Left lung (tissue), 4 donors: ENCODE measurements at regions not wholly inside any gene's neighbourhood (a gene's known extent, or its start where the extent isn't known, plus 50 kb on each side); places are given as distances from the start of the nearest gene placed in this dataset.

ENCODE experiments used
- ATAC-seq: fragments of 200-7000 bp; cut with Tn5 transposase; one replicate; pipeline ENCODE4 v1.9.1; 2020; ENCODE audit warnings: moderate library complexity
- DNase-seq, 4 donors: peaks; one replicate each; pipeline ENCODE4 v3.0.0-alpha.2; 2013 to 2020
- H3K27ac ChIP-seq, 2 donors: fragments of 200-600 bp; sonication (generic) in 1 of 2; one replicate each; pipeline versions ENCODE4 v1.5.0 to v1.8.0; 2020 to 2021
- H3K27me3 ChIP-seq, 2 donors: fragments of 200-600 bp; sonication (generic) in 1 of 2; one replicate each; pipeline versions ENCODE4 v1.5.0 to v1.8.0; 2020 to 2021
- H3K36me3 ChIP-seq, 2 donors: fragments of 200-600 bp; sonication (generic) in 1 of 2; one replicate each; pipeline versions ENCODE4 v1.5.0 to v1.8.0; 2020 to 2021
- H3K4me1 ChIP-seq, 2 donors: fragments of 200-600 bp; one replicate each; pipeline ENCODE4 v1.8.0; 2021
- H3K4me3 ChIP-seq, 2 donors: fragments of 200-600 bp; sonication (generic) in 1 of 2; one replicate each; pipeline versions ENCODE4 v1.5.0 to v1.8.0; 2020 to 2021; ENCODE audit warnings: mild to moderate bottlenecking in 1 of 2
- H3K9me3 ChIP-seq, 2 donors: fragments of 200-600 bp; sonication (generic) in 1 of 2; one replicate each; pipeline versions ENCODE4 v1.5.0 to v1.8.0; 2020 to 2021
- CTCF ChIP-seq, 2 donors: fragments of 200-600 bp; sonication (generic) in 1 of 2; IDR thresholded peaks; one replicate each; pipeline versions ENCODE4 v1.5.0 to v1.8.0; 2021; ENCODE audit warnings: antibody characterized with exemption in 2 of 2
- intact Hi-C, 2 donors: fragments of 100-400 bp; cut with DNase I; formaldehyde crosslinking; loops; one replicate each; pipeline versions ENCODE4 v1.11.2 to v1.14.2; 2022
- donor health status: DM: no; HTN: yes; CAD: no.
- donor health status: DM: no; HTN: no; CAD: no.

DNA sequence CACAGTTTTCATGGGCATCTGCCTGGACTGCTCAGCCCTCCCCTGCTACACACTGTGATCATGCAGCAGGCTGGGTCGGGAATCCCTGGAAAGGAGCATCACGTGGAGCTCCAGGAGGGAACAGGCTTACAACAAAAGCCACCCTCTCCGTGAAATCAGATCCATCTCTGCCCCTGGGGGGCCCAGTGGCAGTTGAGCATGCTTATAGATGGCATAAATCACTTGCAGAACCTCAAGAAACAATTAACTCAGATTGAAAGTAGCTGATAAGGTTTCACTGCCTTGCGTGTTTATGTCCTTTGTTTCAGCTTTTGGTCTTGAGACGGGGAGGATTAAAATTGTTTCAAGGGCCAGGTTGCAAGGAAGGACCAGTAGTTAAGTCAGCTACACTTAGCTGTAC is 354.8 kb upstream of the MEIS1 start:
- TF ChIP-seq CTCF (IDR thresholded peaks at IDR 0.05), result no peak
- Histone ChIP-seq H3K9me3 (no peaks in the 10 kb centered on the region), H3K27me3 (no peaks in the 10 kb centered on the region), H3K4me1 (no peaks in the 10 kb centered on the region), H3K36me3 (no peaks in the 10 kb centered on the region), H3K27ac (no peak overlapping the region), H3K4me3 (no peak overlapping the region)
- intact Hi-C loops, result no loop called here
- DNase-seq, result no peak
- ATAC-seq, result no peak

DNA sequence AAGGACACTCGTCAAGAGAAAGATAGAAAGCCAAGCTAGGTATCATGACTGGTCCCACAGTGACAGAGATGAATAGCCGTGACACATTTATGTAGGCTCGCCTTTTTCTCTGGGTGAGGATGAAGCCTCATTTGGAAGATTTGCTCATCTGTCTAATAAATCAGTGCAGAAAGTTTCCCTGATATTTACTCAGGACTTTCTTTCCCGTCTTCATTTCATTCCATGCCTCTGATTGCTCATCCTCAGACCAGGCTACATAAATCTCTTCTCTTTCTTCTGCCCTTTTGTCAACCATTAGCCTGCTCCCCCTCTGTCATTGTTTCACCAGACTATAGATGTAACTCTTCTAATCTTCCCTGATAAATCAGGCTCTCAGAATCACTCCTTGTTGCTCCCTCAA is 361.8 kb upstream of the MEIS1 start:
- intact Hi-C loops, result no loop called here
- DNase-seq (no peak), ATAC-seq (no peak)
- H3K9me3 ChIP-seq, result no peaks in the 10 kb centered on the region
- no peak for TF ChIP-seq CTCF (IDR thresholded peaks at IDR 0.05)
- no peaks in the 10 kb centered on the region for H3K4me1 ChIP-seq
- H3K4me3 ChIP-seq, result no peak overlapping the region
- H3K36me3 ChIP-seq, result no peaks in the 10 kb centered on the region
- H3K27ac ChIP-seq, result no peak overlapping the region
- H3K27me3 ChIP-seq, result no peaks in the 10 kb centered on the region

GRCh38 chr2:66070721-66071602 is 364.0 kb upstream of the MEIS1 start:
- DNase-seq (peak in 3 of 4 donors; percentile 37 to 64 (median 55)), ATAC-seq (no peak)
- Histone ChIP-seq H3K27me3 (no peaks in the 10 kb centered on the region), H3K4me3 (no peak overlapping the region), H3K9me3 (no peaks in the 10 kb centered on the region), H3K27ac (no peak overlapping the region), H3K36me3 (no peaks in the 10 kb centered on the region), H3K4me1 (no peaks in the 10 kb centered on the region)
- intact Hi-C loops, result no loop called here
- TF ChIP-seq CTCF (IDR thresholded peaks at IDR 0.05), result no peak

DNA sequence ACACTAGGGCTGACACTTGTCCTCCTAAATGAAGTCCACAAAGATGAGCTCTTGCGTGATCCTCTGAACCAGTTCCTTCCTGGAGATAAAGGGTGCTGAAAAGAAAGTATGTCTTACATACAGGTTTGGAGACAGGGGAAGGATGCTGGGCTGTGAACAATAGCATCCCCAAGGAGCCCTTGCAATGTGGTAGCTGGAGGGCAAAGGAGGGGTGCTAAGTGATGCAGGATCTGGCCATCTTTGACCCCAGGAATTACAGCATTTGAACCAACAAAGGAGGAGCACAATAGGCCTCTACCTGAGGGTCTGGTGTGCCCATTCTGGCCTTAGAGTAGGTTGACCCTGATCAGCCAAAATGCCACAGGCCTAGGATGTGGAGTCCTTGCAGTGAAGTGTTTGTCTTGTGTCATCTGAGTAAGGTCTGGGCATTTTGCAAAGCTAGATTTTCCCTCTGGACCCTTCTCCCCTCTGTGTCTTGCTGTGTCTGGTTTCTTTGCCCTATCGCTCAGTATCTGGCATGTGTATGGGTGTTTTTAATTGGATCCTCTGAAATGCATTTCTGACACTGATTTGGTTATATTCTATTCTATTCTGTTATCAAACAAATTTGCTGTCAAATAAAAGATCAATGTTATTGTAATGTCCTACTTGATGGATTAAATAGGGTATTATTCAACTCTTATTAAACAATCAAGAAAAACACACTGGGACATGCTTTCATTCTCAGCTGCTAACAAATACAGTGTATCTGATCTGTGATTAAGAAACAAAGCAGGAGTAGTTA is 364.8 kb upstream of the MEIS1 start:
- intact Hi-C loops, result no loop called here
- H3K4me3 ChIP-seq, result no peak overlapping the region
- DNase-seq (no peak), ATAC-seq (no peak)
- H3K27ac ChIP-seq, result no peak overlapping the region
- no peaks in the 10 kb centered on the region for H3K4me1 ChIP-seq
- no peaks in the 10 kb centered on the region for H3K9me3 ChIP-seq
- TF ChIP-seq CTCF (IDR thresholded peaks at IDR 0.05), result no peak
- no peaks in the 10 kb centered on the region for H3K36me3 ChIP-seq
- no peaks in the 10 kb centered on the region for H3K27me3 ChIP-seq

DNA sequence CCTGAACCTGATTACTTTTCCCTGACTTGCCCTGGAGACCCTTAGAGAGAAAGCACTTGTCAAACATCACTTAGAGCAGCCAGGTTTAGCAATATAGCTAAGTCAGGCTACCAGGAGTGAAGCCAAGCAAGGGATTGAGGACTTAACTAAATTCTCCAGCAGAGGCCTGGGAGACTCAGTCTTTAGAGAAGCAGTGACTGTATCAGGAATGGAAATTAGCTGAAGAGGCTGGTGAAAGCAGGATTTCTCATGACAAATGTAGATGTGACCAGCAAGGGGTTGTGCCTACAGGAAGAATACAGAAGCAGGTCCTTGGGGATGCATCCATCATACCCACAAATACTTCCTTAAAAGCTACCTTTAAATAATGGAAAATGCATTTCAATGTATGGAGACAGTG is 368.9 kb upstream of the MEIS1 start:
- Histone ChIP-seq H3K9me3 (no peaks in the 10 kb centered on the region), H3K4me1 (no peaks in the 10 kb centered on the region), H3K4me3 (no peak overlapping the region), H3K27me3 (no peaks in the 10 kb centered on the region), H3K27ac (no peak overlapping the region), H3K36me3 (no peaks in the 10 kb centered on the region)
- ATAC-seq, result no peak
- intact Hi-C loops, result no loop called here
- no peak for TF ChIP-seq CTCF (IDR thresholded peaks at IDR 0.05)
- DNase-seq, result no peak
